Right forelimb (tissue), 1 donor: ENCODE measurements at regions not wholly inside any gene's neighbourhood (a gene's known extent, or its start where the extent isn't known, plus 50 kb on each side); places are given as distances from the start of the nearest gene placed in this dataset.

Source experiments
- DNase-seq: peaks from one replicate; pipeline ENCODE4 v3.0.0-alpha.2; 2018

DNA sequence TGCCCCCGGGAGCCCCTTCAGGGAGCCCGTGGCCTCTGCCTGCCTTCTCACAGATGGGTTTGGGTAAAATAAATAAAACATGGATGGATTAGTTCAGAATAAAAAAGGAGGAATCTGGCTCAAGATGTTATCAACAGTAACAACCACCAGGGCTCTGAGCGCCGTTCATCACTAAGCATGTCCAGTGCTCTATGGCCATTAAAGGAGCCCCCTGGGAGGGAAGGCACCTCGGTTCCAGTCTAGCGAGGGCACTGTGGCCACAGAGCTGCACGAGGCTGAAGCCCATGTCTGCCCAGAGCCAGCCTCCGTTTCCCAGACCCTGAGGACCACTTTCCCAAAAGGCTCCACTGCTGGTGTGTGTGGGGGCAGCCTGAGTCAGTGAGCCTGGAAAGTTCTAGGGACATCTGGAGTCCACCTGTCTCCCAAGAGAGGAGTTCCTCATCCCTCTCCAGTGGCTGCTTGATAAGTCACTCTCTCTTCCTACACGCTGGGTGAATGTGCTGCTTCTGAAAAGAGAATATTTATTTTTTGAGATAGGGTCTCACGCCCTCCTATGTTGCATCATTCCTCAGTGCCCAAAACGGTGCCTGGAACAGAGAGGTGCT, 614.6 kb downstream of the TBC1D22A start:
- DNase-seq, result peak; percentile 6

DNA sequence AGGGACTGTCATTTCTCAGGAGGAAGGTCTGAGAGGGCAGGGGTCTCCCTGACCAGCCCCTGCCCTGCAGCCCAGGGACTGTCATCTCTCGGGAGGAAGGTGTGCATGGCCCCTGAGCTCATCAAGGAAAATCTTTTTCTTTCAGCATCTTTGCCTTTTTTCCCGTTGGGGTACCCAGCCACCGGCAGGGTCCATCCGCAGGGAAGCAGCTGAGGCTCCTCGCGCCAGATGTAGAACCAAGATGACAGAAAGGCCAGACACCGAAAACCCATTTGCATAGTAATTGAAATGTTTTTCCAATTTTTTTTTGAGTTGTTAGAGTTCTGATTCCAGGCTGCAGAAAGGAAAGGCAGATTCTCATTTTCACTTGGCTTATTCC, 613.9 kb downstream of the TBC1D22A start:
- DNase-seq, result no peak

DNA sequence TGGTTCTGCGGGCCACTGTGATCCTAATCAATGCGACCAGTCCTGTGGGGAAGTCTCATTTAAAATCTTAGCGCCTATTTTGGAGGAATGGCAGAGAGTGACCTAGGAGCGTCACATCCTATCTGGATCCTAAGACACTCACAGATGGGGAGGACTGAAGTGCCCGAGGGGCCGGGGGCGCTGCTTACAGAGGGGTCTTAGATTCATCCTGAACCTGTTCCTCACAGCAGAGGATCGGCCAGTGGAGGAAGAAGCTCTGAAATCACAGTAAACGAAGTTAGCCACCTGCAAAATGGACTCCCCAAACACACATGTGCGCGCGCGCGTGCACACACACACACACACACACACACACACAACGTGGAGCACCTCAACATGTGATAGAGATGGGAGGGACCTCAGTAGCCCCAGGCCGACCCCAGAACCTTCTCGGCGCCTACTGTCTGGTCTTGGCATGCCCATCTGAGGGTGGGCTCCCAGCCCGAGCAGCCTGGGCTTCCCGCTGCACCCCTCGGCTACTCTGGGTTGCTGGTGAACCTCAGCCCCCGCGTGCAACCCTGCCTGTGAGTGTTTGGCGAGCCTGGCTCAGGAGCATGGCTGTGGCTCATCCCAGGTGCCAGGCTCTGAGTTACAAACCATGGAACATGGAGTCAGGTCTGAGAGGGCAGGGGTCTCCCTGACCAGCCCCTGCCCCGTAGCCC, 613.3 kb downstream of the TBC1D22A start:
- DNase-seq, result peak; percentile 13

DNA sequence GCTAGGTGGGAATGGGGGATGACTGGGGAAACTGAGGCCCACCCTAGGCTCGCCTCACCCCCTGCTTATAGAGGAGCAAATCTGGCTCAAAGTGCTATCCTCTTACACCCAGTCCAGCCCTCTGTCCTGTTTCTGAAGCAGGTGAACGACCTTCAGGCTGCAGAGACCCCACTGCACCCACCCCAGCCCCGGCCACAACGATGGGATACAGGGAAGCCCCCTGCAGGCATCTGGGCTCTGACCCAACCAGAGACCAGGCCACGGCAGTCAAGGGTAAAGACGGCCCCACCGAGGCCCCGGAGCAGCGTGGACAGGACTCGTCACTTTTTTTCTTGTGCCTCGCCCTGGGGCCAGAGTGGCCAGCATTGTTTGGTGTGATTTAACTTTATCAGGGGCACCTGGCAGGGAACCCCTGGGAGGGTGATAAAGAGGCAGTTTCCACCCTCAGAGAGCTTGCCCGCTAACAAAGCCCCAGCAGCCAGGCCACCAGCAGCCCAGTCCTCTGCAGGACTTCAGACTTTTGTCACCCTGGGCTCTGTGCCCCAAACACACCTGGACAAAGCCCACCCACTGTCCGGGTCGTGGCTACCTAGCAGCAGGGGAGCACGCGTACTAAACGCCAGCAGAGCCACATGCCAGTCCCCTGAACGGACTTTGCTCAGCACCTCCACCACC, 612.6 kb downstream of the TBC1D22A start:
- peak; percentile 17 for DNase-seq

DNA sequence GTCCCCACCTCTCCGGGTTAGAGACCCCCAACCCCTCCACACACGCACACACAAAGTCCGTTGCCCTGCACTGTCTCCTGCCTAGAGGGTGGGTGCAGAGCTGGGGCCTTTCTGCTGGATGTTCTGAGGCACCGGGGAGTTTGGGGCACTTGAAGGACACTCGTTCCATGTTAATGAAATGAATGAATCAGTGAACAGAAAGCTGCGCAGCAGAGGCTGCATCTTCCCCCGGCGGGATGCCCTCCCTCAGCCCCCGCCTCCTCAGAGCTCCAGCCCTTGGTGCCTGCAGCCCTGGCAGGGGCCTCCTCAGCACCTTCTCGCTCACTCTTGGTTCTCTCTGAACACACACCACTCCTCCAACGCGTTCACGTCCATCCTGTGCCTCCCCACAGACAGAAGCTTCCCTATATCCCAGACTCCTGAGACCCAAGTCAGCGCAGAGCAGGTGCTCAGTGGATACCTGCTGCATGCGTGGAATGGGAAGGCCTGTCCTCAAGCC, 611.9 kb downstream of the TBC1D22A start:
- peak; percentile 1 for DNase-seq

DNA sequence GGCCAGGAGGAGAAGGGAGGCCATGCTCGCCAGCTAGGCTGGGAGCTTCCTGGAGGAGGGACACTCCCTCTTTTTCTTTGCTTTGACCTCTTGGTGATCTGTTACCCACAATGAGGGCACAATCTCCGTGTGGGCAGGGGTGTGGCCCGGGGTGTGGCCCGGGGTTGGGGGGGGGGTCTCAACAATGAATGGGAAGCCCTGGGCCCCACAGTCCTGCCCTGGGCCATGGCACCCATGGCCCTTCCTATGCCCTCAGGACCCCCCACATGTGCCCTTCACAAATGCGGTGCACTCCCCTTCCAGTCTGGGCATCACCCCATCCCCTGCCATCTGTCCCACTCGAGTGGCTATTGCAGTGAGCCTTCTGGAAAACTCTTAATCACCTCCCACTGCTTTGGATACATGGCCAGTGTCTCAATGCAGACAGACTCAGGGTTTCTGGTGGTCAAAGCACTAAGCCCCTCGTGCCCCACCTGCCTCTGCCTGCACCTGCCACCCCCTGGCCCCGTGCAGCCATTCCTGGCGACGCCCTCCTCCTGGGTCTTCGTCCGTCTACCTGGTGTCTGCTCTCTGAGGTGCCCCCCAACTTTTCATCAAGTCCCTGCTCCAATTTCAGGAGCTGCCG, 611.3 kb downstream of the TBC1D22A start:
- DNase-seq, result peak; percentile 17

DNA sequence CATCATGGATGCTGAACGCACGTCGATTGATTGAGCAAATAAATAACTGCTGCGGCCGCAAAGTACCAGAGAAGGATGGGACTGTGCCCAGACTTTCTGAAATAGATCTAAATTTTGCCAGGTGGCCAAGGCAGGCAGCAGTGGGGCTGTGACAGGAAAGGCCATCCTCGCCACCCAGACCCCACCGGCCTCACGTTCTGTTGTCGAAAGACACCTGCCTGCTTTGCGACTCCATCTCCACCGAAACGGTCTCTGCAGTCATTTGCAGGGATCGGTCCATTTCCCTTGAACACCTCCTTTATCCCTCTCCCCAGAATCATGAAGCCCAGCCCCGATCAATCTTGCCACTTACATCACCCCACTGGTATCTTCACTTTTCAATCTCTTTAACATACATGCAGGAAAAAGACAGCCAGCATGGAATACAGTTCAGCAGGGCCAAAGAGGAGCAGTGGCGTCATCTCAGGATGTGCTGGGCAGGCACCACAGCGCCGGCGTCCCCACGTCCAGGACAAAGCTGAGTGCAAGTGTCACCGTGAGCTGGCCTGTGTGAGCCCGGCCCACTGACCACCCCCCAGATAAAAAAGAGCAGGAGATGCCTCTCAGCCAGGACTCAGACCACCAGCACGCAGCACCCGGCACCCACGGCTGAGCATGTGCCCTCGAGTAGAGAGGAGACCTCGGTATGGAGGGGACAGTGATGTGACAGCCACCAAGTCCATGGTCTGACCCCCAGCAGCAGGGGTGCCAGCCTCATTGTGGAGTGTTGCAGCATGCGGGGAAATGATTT, 610.3 kb downstream of the TBC1D22A start:
- peak; percentile 26 for DNase-seq

DNA sequence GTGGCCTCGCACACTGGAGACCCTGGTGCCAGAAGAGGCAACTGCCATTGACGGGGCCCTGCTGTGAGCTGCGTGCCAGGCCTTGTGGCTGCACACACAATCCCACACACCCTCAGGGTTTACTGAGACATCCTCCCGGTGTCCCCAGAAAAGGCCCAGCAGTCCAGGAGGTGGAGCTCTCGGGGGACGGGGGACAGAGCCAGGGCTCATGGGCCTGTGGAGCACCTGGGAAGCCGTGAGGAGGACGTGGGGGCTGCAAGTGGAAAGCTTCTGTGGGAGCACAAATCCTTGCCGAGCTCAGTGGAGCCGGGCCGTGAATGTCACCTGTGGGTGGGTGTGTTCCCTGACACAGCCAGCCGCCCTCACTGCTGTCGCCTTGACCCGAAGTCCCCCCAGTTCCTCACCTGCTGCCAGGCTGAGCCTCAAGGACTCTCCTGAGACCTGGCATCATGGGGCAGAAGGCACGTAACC, 609.7 kb downstream of the TBC1D22A start:
- DNase-seq, result peak; percentile 19

DNA sequence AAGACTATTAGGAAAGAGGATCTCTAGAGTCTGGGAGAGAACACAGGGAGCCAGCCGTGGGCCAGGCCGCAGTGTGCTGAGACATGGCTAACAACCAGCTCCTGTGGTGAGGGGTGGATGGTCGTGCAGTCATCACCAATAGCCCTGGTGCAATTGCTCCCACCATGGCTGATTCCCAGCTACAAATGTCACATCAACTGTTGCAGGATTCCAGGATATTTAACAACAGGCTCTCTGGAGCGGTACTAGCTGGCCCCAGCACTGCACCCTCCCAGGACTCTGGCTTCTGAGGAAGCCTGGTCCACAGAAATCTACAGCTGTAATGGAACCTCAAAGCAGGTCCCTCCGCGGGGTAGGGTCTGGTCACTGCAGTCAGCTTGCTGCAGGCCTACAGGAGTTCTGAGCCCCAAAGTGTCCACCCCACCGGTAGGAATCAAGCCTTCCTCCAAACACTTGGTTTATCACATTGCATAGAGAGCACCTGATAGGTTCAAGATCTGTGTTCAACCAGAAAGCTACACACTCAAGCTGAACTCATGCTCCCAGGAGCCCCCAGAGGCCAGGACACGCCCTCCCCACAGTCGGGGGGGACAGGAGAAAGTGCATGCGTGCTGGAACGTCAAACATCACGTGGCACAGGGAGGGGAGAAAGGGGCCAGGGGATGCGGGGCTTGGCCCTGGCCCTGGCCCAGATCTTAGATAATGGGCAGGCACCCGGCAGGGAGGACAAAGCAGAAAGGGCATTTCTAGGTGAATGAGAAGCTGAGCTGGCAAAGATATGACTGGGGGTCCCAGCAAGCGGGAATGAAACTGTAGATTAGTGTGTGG, 609.0 kb downstream of the TBC1D22A start:
- no peak for DNase-seq

DNA sequence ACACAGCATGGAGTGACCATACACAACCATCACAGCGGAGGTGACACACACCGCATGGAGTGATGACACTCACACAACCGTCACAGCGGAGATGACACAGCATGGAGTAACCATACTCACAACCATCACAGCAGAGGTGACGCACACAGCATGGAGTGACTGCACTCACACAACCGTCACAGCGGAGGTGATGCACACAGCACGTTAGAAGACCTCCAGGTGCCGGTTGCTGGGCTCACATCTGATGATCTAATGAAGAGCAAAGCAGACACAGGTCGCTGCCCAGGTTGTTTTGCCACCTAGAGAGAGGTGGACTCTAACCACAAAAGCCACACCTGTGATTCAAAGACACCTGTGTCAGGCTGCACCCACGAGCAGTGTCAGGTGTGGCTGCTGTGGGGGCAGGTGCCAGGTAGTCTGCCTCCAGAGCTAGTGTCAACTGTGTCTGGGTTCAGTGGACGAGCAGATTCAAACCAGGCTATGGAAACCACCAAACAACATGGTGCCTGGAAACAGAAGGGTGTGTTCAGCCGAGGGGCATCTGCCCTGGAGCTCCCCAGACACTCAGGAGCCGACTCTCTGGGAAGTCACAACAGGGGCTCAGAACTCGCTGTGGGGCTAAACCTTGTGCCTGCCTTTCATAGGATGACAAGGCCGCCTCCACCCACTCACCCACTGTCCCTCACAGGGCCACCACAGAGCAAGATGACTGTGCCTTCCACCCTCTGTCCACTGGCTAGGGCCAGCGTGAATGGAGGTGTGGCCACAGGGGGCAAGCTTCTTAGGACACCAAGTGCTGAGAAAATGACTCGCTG, 608.2 kb downstream of the TBC1D22A start:
- DNase-seq, result peak; percentile 15

DNA sequence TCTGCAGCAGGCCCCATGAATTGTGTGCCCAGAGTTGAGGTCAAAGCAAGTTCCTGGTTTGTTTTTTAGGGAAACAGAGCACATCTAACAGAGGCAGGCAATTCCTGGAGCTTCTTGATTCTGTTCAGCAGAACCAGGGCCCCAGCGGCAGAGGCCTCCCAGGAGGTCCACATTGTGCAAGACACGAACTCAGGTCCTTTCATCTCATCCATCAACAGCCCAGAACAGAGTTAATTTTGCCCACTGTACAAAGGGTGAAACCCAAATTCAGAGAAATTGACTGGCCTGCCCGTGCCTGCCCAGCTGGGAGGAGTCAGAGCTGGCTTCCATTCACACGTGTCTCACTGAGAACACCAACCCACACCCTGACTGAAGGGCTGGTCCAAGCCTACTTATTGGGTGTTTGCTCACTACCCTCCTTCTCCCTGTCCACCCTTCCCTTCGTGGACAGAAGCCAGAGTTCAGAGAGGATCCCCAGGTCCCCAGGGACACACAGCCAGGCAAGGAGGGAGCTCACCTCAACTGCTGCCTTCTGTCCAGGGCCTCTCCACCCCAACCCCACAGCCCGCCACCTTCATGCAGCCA, 607.1 kb downstream of the TBC1D22A start:
- no peak for DNase-seq

DNA sequence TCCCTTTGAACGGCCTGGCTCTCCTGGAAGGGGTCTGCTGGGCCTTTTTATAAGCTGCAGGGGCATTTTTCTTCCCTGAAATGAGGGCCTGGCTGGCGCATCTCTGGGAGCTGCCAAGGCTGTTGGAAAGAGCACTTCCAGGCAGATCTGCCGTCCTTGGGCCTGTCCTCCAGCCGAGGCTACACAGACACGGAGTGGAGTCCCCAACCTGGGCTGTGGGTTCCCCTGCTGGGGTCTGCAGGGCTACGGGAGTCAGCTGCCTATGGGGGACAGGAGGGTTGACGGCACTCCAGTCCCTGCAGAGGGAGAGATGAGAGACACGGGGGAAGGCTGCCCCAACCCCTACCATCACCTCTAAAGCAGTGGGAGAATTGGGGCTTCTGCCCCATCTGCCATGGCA, 606.6 kb downstream of the TBC1D22A start:
- DNase-seq, result no peak

DNA sequence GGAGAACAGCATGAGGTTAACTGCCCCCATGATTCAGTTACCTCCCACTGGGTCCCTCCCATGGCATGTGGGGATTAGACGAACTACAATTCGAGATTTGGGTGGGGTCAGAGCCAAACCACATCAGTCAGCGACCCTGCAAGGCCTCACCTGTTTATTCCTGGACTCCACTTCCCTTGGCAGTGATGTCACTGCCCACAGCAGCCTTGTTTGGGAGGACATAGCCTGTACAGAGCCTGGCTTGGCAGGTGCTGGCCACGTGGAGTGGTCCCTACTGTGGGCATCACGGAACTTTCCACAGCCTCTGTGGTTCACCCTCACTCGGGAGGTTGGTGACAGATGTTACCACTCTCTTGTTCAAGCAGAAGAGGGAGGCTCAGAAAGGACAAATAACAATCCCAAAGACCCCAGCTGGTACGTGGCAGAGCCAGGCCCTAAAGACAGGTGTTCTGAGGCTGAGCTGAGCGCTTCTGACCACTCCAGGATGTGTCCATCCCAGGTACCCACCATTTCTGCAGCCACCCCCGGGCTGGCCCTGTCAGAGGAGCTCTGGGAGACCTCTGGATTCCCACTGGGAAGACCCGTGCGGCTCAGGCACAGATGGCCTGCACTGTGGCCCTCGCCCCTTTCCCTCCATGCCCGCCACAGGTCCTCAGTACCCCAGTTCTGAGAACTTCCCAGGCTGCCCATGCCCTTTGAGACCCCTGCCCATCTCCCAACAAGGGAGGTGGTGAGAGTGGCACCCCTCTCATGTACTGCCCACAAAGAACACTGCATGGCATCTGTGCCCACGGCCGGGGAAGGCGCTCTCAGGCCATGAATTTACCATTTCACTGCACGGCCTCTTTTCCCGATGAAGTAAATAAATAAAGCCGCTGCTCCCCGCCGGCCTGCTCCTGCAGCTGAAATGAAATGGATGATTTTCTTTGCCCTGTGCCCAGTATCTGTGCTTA, 605.8 kb downstream of the TBC1D22A start:
- peak; percentile 21 for DNase-seq

DNA sequence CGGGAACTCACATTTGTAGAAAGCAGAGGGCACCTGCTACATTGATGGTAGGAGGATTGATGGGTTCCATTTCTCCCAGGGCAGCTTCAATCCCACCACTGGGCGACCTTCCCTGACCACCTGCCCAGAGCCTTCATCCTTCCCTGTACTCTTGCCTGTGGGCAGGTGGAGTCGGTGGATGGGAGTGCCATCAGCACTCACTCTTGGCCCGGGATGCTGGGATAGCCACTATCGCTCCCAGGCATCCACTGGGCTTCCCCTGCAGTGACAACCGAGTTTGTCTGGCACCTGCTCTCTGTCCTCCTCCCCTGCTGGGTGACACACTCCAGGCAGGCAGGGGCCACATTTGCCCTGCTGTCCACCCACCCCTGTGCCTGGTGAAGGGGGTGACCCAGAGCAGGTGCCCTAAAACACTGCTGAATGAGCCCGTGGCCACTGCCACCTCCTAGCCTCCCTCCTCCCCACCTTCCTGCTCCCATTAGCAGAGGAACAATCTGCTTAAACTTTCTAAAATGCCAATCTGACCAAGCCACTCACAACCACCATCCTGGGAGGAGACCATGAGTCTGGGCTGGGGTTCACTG, 604.7 kb downstream of the TBC1D22A start:
- no peak for DNase-seq

DNA sequence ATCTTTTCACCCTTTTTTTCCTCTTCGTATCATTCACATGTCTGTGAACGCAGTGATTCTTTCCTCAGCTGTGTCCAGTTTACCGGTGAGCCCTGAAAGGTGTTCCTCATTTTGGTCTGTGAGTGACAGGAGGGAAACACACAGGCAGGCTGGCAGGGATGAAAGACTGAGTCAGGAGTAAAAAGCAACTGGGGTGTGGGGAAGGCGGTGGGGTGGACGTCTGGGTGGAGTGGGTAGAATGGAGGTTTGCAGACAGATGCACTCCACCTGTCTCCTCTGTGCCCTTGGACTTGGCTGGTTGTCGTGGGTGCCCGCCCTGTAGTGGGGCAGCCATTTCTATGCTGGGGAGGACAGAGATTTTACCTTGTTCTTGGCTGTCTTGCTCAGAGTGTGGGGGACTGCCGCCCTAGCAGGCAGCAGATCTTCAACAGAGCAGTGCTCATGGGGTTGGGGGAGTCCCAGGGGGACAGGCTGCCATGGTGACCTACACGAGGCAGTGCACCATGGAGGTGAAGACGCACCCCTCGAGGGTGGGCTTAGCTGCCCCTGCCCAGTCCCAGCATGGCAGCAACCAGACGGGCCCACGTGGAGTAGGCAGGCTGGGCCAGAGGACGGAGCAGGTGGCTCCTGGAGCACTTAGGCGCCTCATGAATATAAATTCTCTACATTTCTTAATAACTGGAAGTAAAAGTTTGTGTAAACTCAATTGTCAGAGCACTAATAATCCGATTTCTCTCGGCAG, 603.7 kb downstream of the TBC1D22A start:
- DNase-seq, result peak; percentile 34

DNA sequence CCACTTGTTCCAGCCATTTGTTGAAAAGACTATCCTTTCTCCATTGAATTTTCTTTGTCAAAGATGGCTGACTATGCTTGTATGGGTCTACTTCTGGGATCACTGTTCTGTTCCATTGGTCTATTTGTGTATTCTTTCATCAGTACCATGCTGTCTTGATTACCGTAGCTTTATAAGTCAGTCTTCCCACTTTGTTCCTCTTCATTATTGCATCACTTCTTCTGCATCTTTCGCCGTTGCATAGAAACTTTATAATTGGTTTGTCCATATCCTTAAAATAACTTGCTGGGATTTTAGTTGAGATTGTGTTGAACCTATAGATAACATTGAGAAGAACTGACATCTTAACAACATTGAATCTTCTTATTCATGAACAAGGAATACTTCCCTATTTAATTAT, 598.8 kb downstream of the TBC1D22A start:
- DNase-seq, result no peak

DNA sequence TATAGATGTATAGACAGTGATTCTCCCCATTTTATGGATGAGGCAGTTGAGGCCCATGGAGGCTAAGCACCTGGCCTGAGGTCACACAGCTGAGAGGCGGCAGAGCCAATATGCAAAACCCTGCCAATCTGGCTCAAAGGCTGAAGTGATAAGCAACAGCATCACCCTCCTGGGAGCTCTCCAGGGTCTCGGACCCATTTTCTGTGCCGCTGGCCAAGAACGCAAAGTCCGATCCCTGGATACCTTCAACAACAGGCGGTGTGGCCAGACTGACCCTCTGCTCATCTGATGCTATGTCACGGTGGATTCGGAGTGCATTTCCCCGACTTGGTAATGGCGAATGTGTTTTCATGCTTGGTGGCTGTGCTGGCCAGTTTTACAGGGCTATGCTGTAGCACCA, 595.0 kb downstream of the TBC1D22A start:
- no peak for DNase-seq

DNA sequence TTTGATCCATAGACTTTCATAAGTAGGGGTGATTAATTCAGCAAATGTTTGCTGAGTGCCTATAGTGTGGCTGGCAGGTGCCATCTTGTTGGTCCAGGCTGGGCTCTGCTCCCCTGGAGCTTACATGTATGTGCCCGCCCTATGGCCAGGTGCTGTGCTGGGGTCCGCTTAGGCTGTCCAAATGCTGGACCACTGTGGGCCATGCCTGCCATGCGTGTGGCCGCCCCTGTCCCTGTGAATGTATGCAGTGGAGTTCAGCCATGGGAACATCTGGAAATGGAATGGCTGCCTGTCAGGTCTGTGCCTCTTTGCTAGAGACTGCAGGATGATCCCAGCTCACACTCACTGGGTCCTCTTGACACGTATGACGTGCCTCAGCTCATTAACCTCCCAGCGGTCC, 594.6 kb downstream of the TBC1D22A start:
- DNase-seq, result no peak
